Liver (tissue), 3 donors: ENCODE measurements at regions not wholly inside any gene's neighbourhood (a gene's known extent, or its start where the extent isn't known, plus 50 kb on each side); places are given as distances from the start of the nearest gene placed in this dataset.

Source experiments
- EGR1 ChIP-seq, 2 donors: IDR thresholded peaks; 2 replicates each; pipeline ENCODE4 v1.6.1; 2016 to 2018; ENCODE audit warnings: antibody characterized with exemption in 2 of 2, low read depth in 2 of 2
- JUND ChIP-seq, 2 donors: IDR thresholded peaks; 2 replicates each; pipeline ENCODE4 v1.6.1; 2016; ENCODE audit warnings: antibody characterized with exemption in 2 of 2
- RAD21 ChIP-seq, 2 donors: IDR thresholded peaks; 2 replicates each; pipeline ENCODE4 v1.6.1; 2016; ENCODE audit warnings: antibody characterized with exemption in 2 of 2, mild to moderate bottlenecking in 2 of 2
- REST ChIP-seq: IDR thresholded peaks from 2 replicates; pipeline ENCODE4 v1.6.1; 2016; ENCODE audit warnings: antibody characterized with exemption, mild to moderate bottlenecking
- RXRA ChIP-seq, 2 donors: IDR thresholded peaks; 2 replicates each; pipeline ENCODE4 v1.6.1; 2017 to 2018; ENCODE audit warnings: antibody characterized with exemption in 2 of 2, mild to moderate bottlenecking in 1 of 2
- SP1 ChIP-seq: IDR thresholded peaks from 2 replicates; pipeline ENCODE4 v1.6.1; 2018; ENCODE audit warnings: antibody characterized with exemption, mild to moderate bottlenecking
- TAF1 ChIP-seq: conservative IDR thresholded peaks from 2 replicates; pipeline ENCODE4 v1.6.1; 2016; ENCODE audit warnings: antibody characterized with exemption, mild to moderate bottlenecking
- TF ChIP-seq, protein P1 (sequence below): fragments of 150-350 bp; IDR thresholded peaks from 2 replicates; pipeline ENCODE4 v1.5.1; 2017; ENCODE audit warnings: improper control_type of control experiment, low read depth, low read length; ENCODE audit not compliant: missing input control
- TF ChIP-seq, protein P2 (sequence below): IDR thresholded peaks from 2 replicates; pipeline ENCODE4 v1.6.1; 2016; ENCODE audit warnings: antibody characterized with exemption
- donor health status: healthy.
- donor health status: healthy.

GRCh38 chr11:119473226-119473625 lies 50.3 kb upstream of the THY1 start:
- TF ChIP-seq, protein P1, sequence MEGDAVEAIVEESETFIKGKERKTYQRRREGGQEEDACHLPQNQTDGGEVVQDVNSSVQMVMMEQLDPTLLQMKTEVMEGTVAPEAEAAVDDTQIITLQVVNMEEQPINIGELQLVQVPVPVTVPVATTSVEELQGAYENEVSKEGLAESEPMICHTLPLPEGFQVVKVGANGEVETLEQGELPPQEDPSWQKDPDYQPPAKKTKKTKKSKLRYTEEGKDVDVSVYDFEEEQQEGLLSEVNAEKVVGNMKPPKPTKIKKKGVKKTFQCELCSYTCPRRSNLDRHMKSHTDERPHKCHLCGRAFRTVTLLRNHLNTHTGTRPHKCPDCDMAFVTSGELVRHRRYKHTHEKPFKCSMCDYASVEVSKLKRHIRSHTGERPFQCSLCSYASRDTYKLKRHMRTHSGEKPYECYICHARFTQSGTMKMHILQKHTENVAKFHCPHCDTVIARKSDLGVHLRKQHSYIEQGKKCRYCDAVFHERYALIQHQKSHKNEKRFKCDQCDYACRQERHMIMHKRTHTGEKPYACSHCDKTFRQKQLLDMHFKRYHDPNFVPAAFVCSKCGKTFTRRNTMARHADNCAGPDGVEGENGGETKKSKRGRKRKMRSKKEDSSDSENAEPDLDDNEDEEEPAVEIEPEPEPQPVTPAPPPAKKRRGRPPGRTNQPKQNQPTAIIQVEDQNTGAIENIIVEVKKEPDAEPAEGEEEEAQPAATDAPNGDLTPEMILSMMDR = no peak
- no peak for TF ChIP-seq TAF1
- TF ChIP-seq RAD21 (IDR thresholded peaks at IDR 0.05) = no peak
- no peak for TF ChIP-seq EGR1 (IDR thresholded peaks at IDR 0.05; ENCODE audit: low read depth in 2 of 2)
- no peak for TF ChIP-seq JUND (IDR thresholded peaks at IDR 0.05)
- no peak for TF ChIP-seq REST
- TF ChIP-seq, protein P2, sequence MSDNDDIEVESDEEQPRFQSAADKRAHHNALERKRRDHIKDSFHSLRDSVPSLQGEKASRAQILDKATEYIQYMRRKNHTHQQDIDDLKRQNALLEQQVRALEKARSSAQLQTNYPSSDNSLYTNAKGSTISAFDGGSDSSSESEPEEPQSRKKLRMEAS = no peak
- no peak for TF ChIP-seq RXRA (IDR thresholded peaks at IDR 0.05)
- TF ChIP-seq SP1 = no peak
